Neural cell (in vitro differentiated cells): ENCODE measurements at regions not wholly inside any gene's neighbourhood (a gene's known extent, or its start where the extent isn't known, plus 50 kb on each side); places are given as distances from the start of the nearest gene placed in this dataset.

Experiments used
- H2AFZ ChIP-seq: fragments of 200-600, 300-800 bp; sonication (generic), shearing (Covaris generic); 2 replicates; pipeline ENCODE4 v1.6.0; 2014; ENCODE audit warnings: low read depth, mild to moderate bottlenecking, antibody characterized with exemption, low read length, moderate library complexity
- H3F3A ChIP-seq: fragments of 200-600 bp; shearing (Covaris generic); 2 replicates; pipeline ENCODE4 v1.6.1; 2016; ENCODE audit warnings: mild to moderate bottlenecking, moderate library complexity, mixed read lengths, antibody characterized with exemption, low read length; ENCODE audit not compliant: insufficient read depth, poor library complexity, severe bottlenecking
- H3K27ac ChIP-seq: fragments of 200-600, 300-800 bp; sonication (generic), shearing (Covaris generic); 2 replicates; pipeline ENCODE4 v1.5.1; 2014; ENCODE audit warnings: mild to moderate bottlenecking, low read length, moderate library complexity
- H3K27me3 ChIP-seq: fragments of 300-800, 200-600 bp; sonication (generic), shearing (Covaris generic); 2 replicates; pipeline ENCODE4 v1.6.0; 2014; ENCODE audit warnings: mild to moderate bottlenecking, low read depth, low read length, moderate library complexity; ENCODE audit not compliant: insufficient read depth
- H3K36me3 ChIP-seq: fragments of 300-800, 200-600 bp; sonication (generic), shearing (Covaris generic); 2 replicates; pipeline ENCODE4 v1.5.1; 2014; ENCODE audit warnings: mild to moderate bottlenecking, antibody characterized with exemption, low read length, moderate library complexity; ENCODE audit not compliant: insufficient read depth
- H3K4me2 ChIP-seq: fragments of 300-800, 200-600 bp; sonication (generic), shearing (Covaris generic); 2 replicates; pipeline ENCODE4 v1.6.0; 2014; ENCODE audit warnings: mild to moderate bottlenecking, low read length
- H3K4me3 ChIP-seq: fragments of 300-800, 200-600 bp; sonication (generic), shearing (Covaris generic); 2 replicates; pipeline ENCODE4 v1.5.1; 2014; ENCODE audit warnings: mild to moderate bottlenecking, low read length, moderate library complexity
- H3K79me2 ChIP-seq: fragments of 200-600 bp; shearing (Covaris generic); replicated peaks from 2 replicates; pipeline ENCODE4 v1.6.0; 2014; ENCODE audit warnings: mild to moderate bottlenecking, low read length, moderate library complexity; ENCODE audit not compliant: insufficient read depth
- H3K9ac ChIP-seq: fragments of 300-800, 200-600 bp; sonication (generic), shearing (Covaris generic); 2 replicates; pipeline ENCODE4 v1.6.1; 2016; ENCODE audit warnings: mild to moderate bottlenecking, low read length, mixed read lengths
- H3K9me2 ChIP-seq: fragments of 200-600 bp; shearing (Covaris generic); 2 replicates; pipeline ENCODE4 v1.6.1; 2016; ENCODE audit warnings: mild to moderate bottlenecking, low read length, mixed read lengths; ENCODE audit not compliant: insufficient read depth
- H3K9me3 ChIP-seq: fragments of 200-600, 300-800 bp; sonication (generic), shearing (Covaris generic); 2 replicates; pipeline ENCODE4 v1.6.1; 2016; ENCODE audit warnings: mild to moderate bottlenecking, mixed run types, low read length, moderate library complexity, mixed read lengths
- H4K20me1 ChIP-seq: fragments of 200-600 bp; shearing (Covaris generic); 2 replicates; pipeline ENCODE4 v1.6.1; 2016; ENCODE audit warnings: mild to moderate bottlenecking, mixed run types; ENCODE audit not compliant: insufficient read depth
- EP300 ChIP-seq: fragments of 450-650 bp; conservative IDR thresholded peaks from 2 replicates; pipeline ENCODE4 v1.6.1; 2014; ENCODE audit warnings: antibody characterized with exemption, mild to moderate bottlenecking, moderate library complexity; ENCODE audit not compliant: poor library complexity, severe bottlenecking
- EZH2 ChIP-seq: fragments of 200-600, 300-800 bp; shearing (Covaris generic), sonication (generic); IDR thresholded peaks from 2 replicates; pipeline ENCODE4 v1.6.1; 2014; ENCODE audit warnings: antibody characterized with exemption, low read length, borderline replicate concordance, mild to moderate bottlenecking; ENCODE audit not compliant: insufficient read depth, poor library complexity, severe bottlenecking
- MXI1 ChIP-seq: fragments of 450-650 bp; conservative IDR thresholded peaks from 2 replicates; pipeline ENCODE4 v1.6.1; 2014; ENCODE audit warnings: antibody characterized with exemption, mild to moderate bottlenecking; ENCODE audit not compliant: poor library complexity, severe bottlenecking
- POLR2AphosphoS5 ChIP-seq: IDR thresholded peaks from 2 replicates; pipeline ENCODE4 v1.6.1; 2012
- RAD21 ChIP-seq: fragments of 450-650 bp; conservative IDR thresholded peaks from 2 replicates; pipeline ENCODE4 v1.6.1; 2014; ENCODE audit warnings: antibody characterized with exemption, mild to moderate bottlenecking, moderate library complexity
- REST ChIP-seq: IDR thresholded peaks from 2 replicates; pipeline ENCODE4 v1.6.1; 2012; ENCODE audit warnings: borderline replicate concordance
- SMC3 ChIP-seq: fragments of 450-650 bp; conservative IDR thresholded peaks from 2 replicates; pipeline ENCODE4 v1.6.1; 2014; ENCODE audit warnings: antibody characterized with exemption, mild to moderate bottlenecking, moderate library complexity; ENCODE audit not compliant: poor library complexity
- TAF1 ChIP-seq: IDR thresholded peaks from 2 replicates; pipeline ENCODE4 v1.6.1; 2012; ENCODE audit warnings: low read depth
- TF ChIP-seq, protein P1 (sequence below): fragments of 450-650 bp; IDR thresholded peaks from 2 replicates; pipeline ENCODE4 v1.5.1; 2014; ENCODE audit warnings: antibody characterized with exemption, mild to moderate bottlenecking, moderate library complexity; ENCODE audit not compliant: poor library complexity, severe bottlenecking

GRCh38 chr7:68474661-68475216 is 1123.5 kb upstream of the AUTS2 start:
- Histone ChIP-seq H4K20me1 (no peaks in the 10 kb centered on the region), H3K4me2 (no peak overlapping the region), H3K27me3 (no peaks in the 10 kb centered on the region), H3K9me3 (no peaks in the 10 kb centered on the region), H3K9me2 (no peaks in the 10 kb centered on the region), H3K27ac (no peak overlapping the region), H3K9ac (no peak overlapping the region), H3F3A (no peaks in the 10 kb centered on the region), H3K36me3 (no peaks in the 10 kb centered on the region), H2AFZ (no peak overlapping the region), H3K79me2 (no peaks in the 10 kb centered on the region), H3K4me3 (no peak overlapping the region)
- TF ChIP-seq REST (no peak), EP300 (no peak), SMC3 (no peak), TAF1 (no peak), POLR2AphosphoS5 (no peak), RAD21 (no peak), EZH2 (no peak), MXI1 (no peak)
- TF ChIP-seq, protein P1, sequence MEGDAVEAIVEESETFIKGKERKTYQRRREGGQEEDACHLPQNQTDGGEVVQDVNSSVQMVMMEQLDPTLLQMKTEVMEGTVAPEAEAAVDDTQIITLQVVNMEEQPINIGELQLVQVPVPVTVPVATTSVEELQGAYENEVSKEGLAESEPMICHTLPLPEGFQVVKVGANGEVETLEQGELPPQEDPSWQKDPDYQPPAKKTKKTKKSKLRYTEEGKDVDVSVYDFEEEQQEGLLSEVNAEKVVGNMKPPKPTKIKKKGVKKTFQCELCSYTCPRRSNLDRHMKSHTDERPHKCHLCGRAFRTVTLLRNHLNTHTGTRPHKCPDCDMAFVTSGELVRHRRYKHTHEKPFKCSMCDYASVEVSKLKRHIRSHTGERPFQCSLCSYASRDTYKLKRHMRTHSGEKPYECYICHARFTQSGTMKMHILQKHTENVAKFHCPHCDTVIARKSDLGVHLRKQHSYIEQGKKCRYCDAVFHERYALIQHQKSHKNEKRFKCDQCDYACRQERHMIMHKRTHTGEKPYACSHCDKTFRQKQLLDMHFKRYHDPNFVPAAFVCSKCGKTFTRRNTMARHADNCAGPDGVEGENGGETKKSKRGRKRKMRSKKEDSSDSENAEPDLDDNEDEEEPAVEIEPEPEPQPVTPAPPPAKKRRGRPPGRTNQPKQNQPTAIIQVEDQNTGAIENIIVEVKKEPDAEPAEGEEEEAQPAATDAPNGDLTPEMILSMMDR = no peak

DNA sequence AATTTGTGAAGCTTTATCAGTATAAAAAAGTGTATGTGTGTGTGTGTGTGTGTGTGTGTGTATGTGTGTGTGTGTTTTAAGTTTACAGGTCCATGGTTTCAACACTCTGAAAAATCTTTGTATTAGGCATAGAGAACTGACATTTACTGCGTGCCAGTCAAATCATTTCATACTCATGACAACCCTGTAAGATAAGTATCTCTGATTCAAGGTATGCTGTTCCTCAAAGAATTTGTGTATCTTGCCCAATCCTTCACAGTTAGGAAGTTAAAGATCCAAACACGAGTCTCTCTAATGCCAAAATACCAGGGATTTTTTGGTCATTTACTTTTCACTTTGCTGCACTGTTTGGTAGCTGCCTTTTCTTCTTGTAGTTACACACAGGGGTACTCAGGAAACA is 1121.3 kb upstream of the AUTS2 start:
- H4K20me1 ChIP-seq = no peaks in the 10 kb centered on the region
- H3K9me2 ChIP-seq = no peaks in the 10 kb centered on the region
- no peak overlapping the region for H3K4me2 ChIP-seq
- H3K27ac ChIP-seq = no peak overlapping the region
- no peaks in the 10 kb centered on the region for H3K27me3 ChIP-seq
- no peak overlapping the region for H3K9ac ChIP-seq
- no peak overlapping the region for H2AFZ ChIP-seq
- H3K79me2 ChIP-seq = no peaks in the 10 kb centered on the region
- H3K4me3 ChIP-seq = no peak overlapping the region
- no peaks in the 10 kb centered on the region for H3F3A ChIP-seq
- TF ChIP-seq EP300 (no peak), TAF1 (no peak), POLR2AphosphoS5 (no peak), REST (no peak), MXI1 (no peak), EZH2 (no peak), RAD21 (no peak), SMC3 (no peak)
- TF ChIP-seq, protein P1 = no peak
- H3K36me3 ChIP-seq = no peaks in the 10 kb centered on the region
- H3K9me3 ChIP-seq = no peaks in the 10 kb centered on the region
